Adrenal gland (tissue), 9 donors: ENCODE measurements at regions not wholly inside any gene's neighbourhood (a gene's known extent, or its start where the extent isn't known, plus 50 kb on each side); places are given as distances from the start of the nearest gene placed in this dataset.

ENCODE experiments used
- DNase-seq, 7 donors: peaks; one replicate each; pipeline ENCODE4 v3.0.0-alpha.2; 2019 to 2020
- H3K27ac ChIP-seq, 5 donors: fragments of 200-600 bp; sonication (generic) in 4 of 5; 1 replicate in 3 of 5; 2 replicates in 2 of 5; pipeline versions ENCODE4 v1.5.1 to v1.8.0; 2016 to 2020; ENCODE audit warnings: mild to moderate bottlenecking in 1 of 5
- H3K27me3 ChIP-seq: fragments of 200-600 bp; 2 replicates; pipeline ENCODE4 v1.8.0; 2021
- H3K36me3 ChIP-seq, 2 donors: fragments of 200-600 bp; replicated peaks in 1 of 2; 1 replicate in 1 of 2; 2 replicates in 1 of 2; pipeline versions ENCODE4 v1.5.1 to v1.8.0; 2018 to 2022
- H3K4me1 ChIP-seq, 2 donors: fragments of 200-600 bp; replicated peaks in 1 of 2; 1 replicate in 1 of 2; 2 replicates in 1 of 2; pipeline versions ENCODE4 v1.5.1 to v1.8.0; 2018 to 2021
- H3K4me3 ChIP-seq, 4 donors: fragments of 200-600 bp; sonication (generic) in 3 of 4; one replicate each; pipeline ENCODE4 v1.5.1; 2016 to 2018
- H3K9me3 ChIP-seq, 3 donors: fragments of 200-600 bp; sonication (generic) in 1 of 3; replicated peaks in 1 of 3; 1 replicate in 2 of 3; 2 replicates in 1 of 3; pipeline versions ENCODE4 v1.5.1 to v1.8.0; 2016 to 2021
- POLR2A ChIP-seq, 2 donors: fragments of 450-650 bp; IDR thresholded peaks; one replicate each; pipeline ENCODE4 v1.6.1; 2017; ENCODE audit warnings: antibody characterized with exemption in 2 of 2, mild to moderate bottlenecking in 2 of 2, moderate library complexity in 1 of 2
- WGBS, 4 donors: extraction: QIAGEN DNeasy Blood & Tissue Kit in 2 of 4; methylation state at CpG; one replicate each; pipeline versions ENCODE4 v1.1.5 to v1.1.7; 2013 to 2017; 5-methylcytosine and 5-hydroxymethylcytosine counted together
- intact Hi-C, 2 donors: fragments of 100-400 bp; cut with DNase I; formaldehyde crosslinking; loops; one replicate each; pipeline versions ENCODE4 v1.14.1 to v1.15.0; 2022 to 2023
- TF ChIP-seq, protein P1 (sequence below), 6 experiments: fragments of 450-650 bp in 4 of 6; fragments of 200-600 bp in 2 of 6; sonication (generic) in 1 of 6; IDR thresholded peaks; 1 replicate in 5 of 6; 2 replicates in 1 of 6; pipeline versions ENCODE4 v1.5.1 to v1.8.0; 2016 to 2021; ENCODE audit warnings: antibody characterized with exemption in 6 of 6, mild to moderate bottlenecking in 2 of 6, moderate library complexity in 1 of 6
- donor health status: healthy with polysubstance abuse.
- donor health status: Bipolar disorder and iron deficiency.
- donor health status: DM: yes; HTN: yes; CAD: no.
- donor health status: DM: no; HTN: no; CAD: no.
- donor health status: DM: no; HTN: no; CAD: no.

DNA sequence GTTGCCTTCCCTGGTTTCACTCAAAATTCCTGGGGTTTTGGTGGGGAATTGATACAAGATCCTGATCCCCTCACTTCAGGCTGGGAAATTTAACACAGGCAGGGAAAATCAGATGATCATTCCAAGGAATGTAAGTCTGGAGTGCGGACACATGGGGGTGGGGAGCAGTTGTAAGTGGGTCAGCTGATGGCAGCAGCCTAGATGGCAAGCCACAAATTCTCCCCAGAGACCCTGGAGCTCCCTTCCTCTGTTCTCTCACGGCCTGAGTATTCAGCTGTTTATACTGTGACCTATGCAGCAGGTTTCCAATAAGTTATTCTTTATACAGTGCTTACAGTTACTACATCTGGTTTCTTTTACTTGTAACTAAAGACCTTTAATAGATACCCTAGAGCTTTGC lies 144.9 kb downstream of the SH3BGRL2 start:
- Histone ChIP-seq H3K4me3 (no peak overlapping the region), H3K36me3 (no peaks in the 10 kb centered on the region), H3K27ac (no peak overlapping the region), H3K27me3 (no peaks in the 10 kb centered on the region), H3K4me1 (no peaks in the 10 kb centered on the region), H3K9me3 (no peaks in the 10 kb centered on the region)
- no peak for DNase-seq
- intact Hi-C loops, result loop anchor here in 1 of 2 donors (5.0 kb wide), 2 partner anchors 36 to 91 kb away; no protein-coding TSS in a partner anchor
- no peak for TF ChIP-seq POLR2A (IDR thresholded peaks at IDR 0.05)
- TF ChIP-seq, protein P1, sequence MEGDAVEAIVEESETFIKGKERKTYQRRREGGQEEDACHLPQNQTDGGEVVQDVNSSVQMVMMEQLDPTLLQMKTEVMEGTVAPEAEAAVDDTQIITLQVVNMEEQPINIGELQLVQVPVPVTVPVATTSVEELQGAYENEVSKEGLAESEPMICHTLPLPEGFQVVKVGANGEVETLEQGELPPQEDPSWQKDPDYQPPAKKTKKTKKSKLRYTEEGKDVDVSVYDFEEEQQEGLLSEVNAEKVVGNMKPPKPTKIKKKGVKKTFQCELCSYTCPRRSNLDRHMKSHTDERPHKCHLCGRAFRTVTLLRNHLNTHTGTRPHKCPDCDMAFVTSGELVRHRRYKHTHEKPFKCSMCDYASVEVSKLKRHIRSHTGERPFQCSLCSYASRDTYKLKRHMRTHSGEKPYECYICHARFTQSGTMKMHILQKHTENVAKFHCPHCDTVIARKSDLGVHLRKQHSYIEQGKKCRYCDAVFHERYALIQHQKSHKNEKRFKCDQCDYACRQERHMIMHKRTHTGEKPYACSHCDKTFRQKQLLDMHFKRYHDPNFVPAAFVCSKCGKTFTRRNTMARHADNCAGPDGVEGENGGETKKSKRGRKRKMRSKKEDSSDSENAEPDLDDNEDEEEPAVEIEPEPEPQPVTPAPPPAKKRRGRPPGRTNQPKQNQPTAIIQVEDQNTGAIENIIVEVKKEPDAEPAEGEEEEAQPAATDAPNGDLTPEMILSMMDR (IDR thresholded peaks at IDR 0.05), result no peak
- 64 to 80% (median 72%) methylated on average over 2 of the region's 2 CpGs for whole genome bisulfite sequencing, 4 donors

DNA sequence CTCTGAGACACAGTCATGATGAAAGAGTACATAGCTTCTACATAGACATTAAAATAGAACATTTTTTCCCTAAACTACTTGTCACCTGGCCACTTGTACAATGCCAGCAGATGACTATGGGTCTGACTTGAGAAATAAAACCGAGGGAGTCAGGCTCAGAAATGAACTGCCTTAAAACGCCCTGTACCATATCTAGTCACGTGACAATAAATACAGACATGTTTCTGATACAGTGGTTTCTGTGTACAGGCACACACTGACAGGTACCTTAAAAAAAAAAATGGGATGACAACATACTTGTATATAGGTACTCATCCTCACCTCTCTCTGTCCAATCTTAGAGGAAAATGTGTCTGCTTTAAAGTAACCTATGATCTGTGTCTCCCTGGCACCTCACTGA lies 144.1 kb downstream of the SH3BGRL2 start:
- Histone ChIP-seq H3K27me3 (no peaks in the 10 kb centered on the region), H3K4me3 (no peak overlapping the region), H3K4me1 (no peaks in the 10 kb centered on the region), H3K9me3 (no peaks in the 10 kb centered on the region), H3K27ac (no peak overlapping the region), H3K36me3 (no peaks in the 10 kb centered on the region)
- intact Hi-C loops, result loop anchor here in 1 of 2 donors (5.0 kb wide), 2 partner anchors 37 to 92 kb away; no protein-coding TSS in a partner anchor
- no peak for TF ChIP-seq POLR2A (IDR thresholded peaks at IDR 0.05)
- TF ChIP-seq, protein P1 (IDR thresholded peaks at IDR 0.05), result no peak
- DNase-seq, result no peak
- WGBS, 4 donors, result 79 to 82% (median 81%) methylated on average over 3 of the region's 3 CpGs

DNA sequence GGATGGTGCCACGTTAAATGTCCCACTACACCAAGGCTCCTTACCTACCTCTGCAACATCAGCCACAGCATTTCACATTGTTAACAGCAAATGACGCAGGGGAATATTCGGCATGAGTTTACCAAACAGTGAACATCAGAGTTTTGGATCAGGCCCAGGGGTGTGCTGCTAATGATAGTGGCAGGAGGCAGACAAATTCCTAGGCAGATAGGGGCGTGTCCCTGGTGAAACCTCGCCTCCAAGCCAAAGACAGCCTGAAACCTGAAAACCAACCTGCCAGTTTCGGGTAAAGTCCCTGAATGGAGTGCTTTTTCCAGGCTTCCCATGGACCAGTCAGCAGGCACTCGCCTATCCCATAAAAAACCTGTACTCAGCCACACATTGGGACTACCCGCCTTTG lies 133.6 kb downstream of the SH3BGRL2 start:
- no peak overlapping the region for H3K4me3 ChIP-seq
- intact Hi-C loops, result no loop called here
- no peak overlapping the region for H3K27ac ChIP-seq
- no peaks in the 10 kb centered on the region for H3K36me3 ChIP-seq
- WGBS, 4 donors, result 63 to 73% (median 67%) methylated on average over 5 to 8 of the region's 8 CpGs
- H3K4me1 ChIP-seq, result no peaks in the 10 kb centered on the region
- no peak for DNase-seq
- TF ChIP-seq, protein P1 (IDR thresholded peaks at IDR 0.05), result no peak
- TF ChIP-seq POLR2A (IDR thresholded peaks at IDR 0.05), result no peak
- no peaks in the 10 kb centered on the region for H3K9me3 ChIP-seq
- no peaks in the 10 kb centered on the region for H3K27me3 ChIP-seq

DNA sequence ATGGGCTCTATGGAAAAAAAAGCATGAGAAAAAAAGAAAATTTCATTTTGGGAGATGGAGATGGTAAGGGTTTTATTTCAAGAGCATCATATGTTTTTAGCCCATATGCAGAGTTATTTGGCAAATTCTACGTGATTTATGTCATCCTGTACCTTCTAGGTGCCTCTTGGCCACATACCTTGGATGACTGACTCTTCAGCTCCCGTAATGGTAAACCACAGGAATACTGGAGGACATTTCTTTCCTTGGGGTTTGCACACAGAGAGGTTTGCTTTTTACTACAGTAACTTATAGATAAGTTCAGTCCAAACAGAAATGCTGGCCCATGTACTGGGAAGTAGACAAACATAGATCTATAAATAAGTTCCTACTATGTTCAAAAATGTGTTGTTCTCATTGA lies 132.2 kb downstream of the SH3BGRL2 start:
- 58 to 80% (median 68%) methylated on average over 2 of the region's 2 CpGs for WGBS, 4 donors
- Histone ChIP-seq H3K36me3 (no peaks in the 10 kb centered on the region), H3K9me3 (no peaks in the 10 kb centered on the region), H3K4me3 (no peak overlapping the region), H3K27me3 (peaks cover 4% of the 10 kb centered on the region), H3K4me1 (no peaks in the 10 kb centered on the region), H3K27ac (no peak overlapping the region)
- no peak for DNase-seq
- intact Hi-C loops, result no loop called here
- TF ChIP-seq POLR2A (IDR thresholded peaks at IDR 0.05), result no peak
- TF ChIP-seq, protein P1 (IDR thresholded peaks at IDR 0.05), result no peak
